ENCODE measurements at regions not wholly inside any gene's neighbourhood (a gene's known extent, or its start where the extent isn't known, plus 50 kb on each side); places are given as distances from the start of the nearest gene placed in this dataset.

GRCh38 chr21:35258521-35258920, 209.4 kb upstream of the RUNX1 start (continued):
- TF ChIP-seq ZBTB39 (CRISPR knock-in tag; IDR thresholded peaks at IDR 0.05) (no peak), GPBP1L1 (CRISPR knock-in tag; IDR thresholded peaks at IDR 0.05) (no peak), ZNF17 (CRISPR knock-in tag; IDR thresholded peaks at IDR 0.05) (no peak), MTF2 (CRISPR knock-in tag; IDR thresholded peaks at IDR 0.05; ENCODE audit: borderline replicate concordance) (no peak), ZNF616 (CRISPR knock-in tag; IDR thresholded peaks at IDR 0.05; ENCODE audit: low read depth) (no peak), FOXK1 (CRISPR knock-in tag; IDR thresholded peaks at IDR 0.05; ENCODE audit: borderline replicate concordance, low read depth) (no peak)

GRCh38 chr21:35257413-35257812, 208.3 kb upstream of the RUNX1 start:
- Histone ChIP-seq H2AFZ (ENCODE audit: low read length) (no peak overlapping the region), H3K9ac (ENCODE audit: insufficient read depth, low read depth, low read length) (no peak overlapping the region), H3K36me3 (replicated peaks in 1 of 2; ENCODE audit: control insufficient read depth in 1 of 2, insufficient read depth in 2 of 2, low read length in 2 of 2) (no peaks in the 10 kb centered on the region), H3K79me2 (ENCODE audit: insufficient read depth, low read length) (no peaks in the 10 kb centered on the region), H4K20me1 (ENCODE audit: insufficient read depth, low read length) (no peaks in the 10 kb centered on the region), H3K27me3 (ENCODE audit: control insufficient read depth in 1 of 2, insufficient read depth in 2 of 2, low read length in 2 of 2) (no peaks in the 10 kb centered on the region; a peak in 1 of 5 replicates), H3K27ac (ENCODE audit: extremely low read length, insufficient read depth, low read length) (no peak overlapping the region), H3K4me1 (ENCODE audit: insufficient read depth, low read length) (no peaks in the 10 kb centered on the region), H3K4me3 (replicated peaks in 1 of 3; ENCODE audit: insufficient read depth in 1 of 3, low read depth in 2 of 3, low read length in 3 of 3) (no peak overlapping the region), H3K9me3 (ENCODE audit: low read length) (no peaks in the 10 kb centered on the region), H3K4me2 (ENCODE audit: low read depth, low read length) (no peak overlapping the region)
- intact Hi-C loops (cut with micrococcal nuclease; ENCODE audit: unreplicated experiment) = no loop called here
- ATAC-seq = no peak
- no peak for FAIRE-seq
- DNase-seq (ENCODE audit: low spot score) = no peak
- BruUV-seq (replicated peaks) = no TSS peak
- TF ChIP-seq CREBL2 (CRISPR knock-in tag; IDR thresholded peaks at IDR 0.05; ENCODE audit: borderline replicate concordance) (no peak), GATA4 (IDR thresholded peaks at IDR 0.05; ENCODE audit: borderline replicate concordance, low read depth) (no peak), ATF1 (CRISPR knock-in tag; IDR thresholded peaks at IDR 0.05) (no peak), ZNF235 (CRISPR knock-in tag; IDR thresholded peaks at IDR 0.05; ENCODE audit: borderline replicate concordance) (no peak)
- in situ Hi-C loops (cut with HindIII; ENCODE audit: extremely low pct_ligation_motif_present, low pct_unique_long_range_greater_than_20kb) = no loop called here
- 0% methylated on average over 2 of the region's 2 CpGs for WGBS (ENCODE audit: low lambda C conversion rate)
- CTCF ChIA-PET (ENCODE audit: low intra/inter-chr PET ratio, low total read pairs) = no interaction called here
- POLR2A ChIA-PET = no interaction called here

Measured in HepG2 (cell line).